HCT116 (cell line): ENCODE measurements at regions not wholly inside any gene's neighbourhood (a gene's known extent, or its start where the extent isn't known, plus 50 kb on each side); places are given as distances from the start of the nearest gene placed in this dataset.

ENCODE experiments used
- ATAC-seq: fragments of 200-7000 bp; cut with Tn5 transposase; 2 replicates; pipeline ENCODE4 v1.9.1; 2020; ENCODE audit warnings: mild to moderate bottlenecking, moderate library complexity
- BruUV-seq: library from RNA; stranded (reverse); fragments of 400-500 nt; replicated peaks from 2 replicates; lab custom pipeline; 2021; lab: Mats Ljungman, UMichigan
- CTCF ChIA-PET: fragments of 300-600 bp; sonication (Branson Sonifier 250); formaldehyde crosslinking; loops from one replicate; lab custom pipeline; 2021; ENCODE audit warnings: antibody characterized with exemption; lab: Charles Lee
- POLR2A ChIA-PET: fragments of 300-600, 350-600 bp; sonication (Branson Sonifier 250); formaldehyde crosslinking; loops from one replicate; lab custom pipeline; 2021; ENCODE audit warnings: antibody characterized with exemption; lab: Charles Lee
- RAD21 ChIA-PET, 2 experiments: fragments of 300-600 bp; sonication (Branson Sonifier 250); formaldehyde crosslinking; loops; one replicate each; lab custom pipeline; 2023; ENCODE audit warnings: low total read pairs in 2 of 2; ENCODE audit not compliant: uncharacterized antibody in 2 of 2, unreplicated experiment in 2 of 2, low non-redundant PET in 1 of 2; lab: Charles Lee
- DNase-seq: peaks from one replicate; pipeline ENCODE4 v3.0.0-alpha.2; 2010; ENCODE audit warnings: low read depth, low spot score
- H2AFZ ChIP-seq: fragments of 200-600 bp; shearing (Covaris generic), sonication (generic); 2 replicates; pipeline ENCODE4 v1.6.1; 2017; ENCODE audit warnings: low read depth, mixed run types, mixed read lengths, antibody characterized with exemption, low read length; ENCODE audit not compliant: poor library complexity, severe bottlenecking
- H3K27ac ChIP-seq: 2 replicates; pipeline ENCODE4 v1.5.1; 2012; ENCODE audit warnings: low read depth, low read length
- H3K27me3 ChIP-seq: fragments of 200-600 bp; sonication (generic); 2 replicates; pipeline ENCODE4 v1.6.1; 2016; ENCODE audit warnings: mixed run types, low read length, mixed read lengths; ENCODE audit not compliant: insufficient read depth
- H3K36me3 ChIP-seq, 2 experiments: fragments of 200-500 bp in 1 of 2; fragments of 200-600 bp in 1 of 2; sonication (Bioruptor generic) in 1 of 2; sonication (generic) in 1 of 2; 2 replicates each; pipeline versions ENCODE4 v1.5.1 to v1.6.1; 2014 to 2016; ENCODE audit warnings: low read length in 2 of 2, inconsistent platforms in 1 of 2, mixed read lengths in 1 of 2, mixed run types in 1 of 2; ENCODE audit not compliant: insufficient read depth in 2 of 2, control insufficient read depth in 1 of 2
- H3K4me1 ChIP-seq, 2 experiments: fragments of 200-600 bp in 1 of 2; sonication (generic) in 1 of 2; 2 replicates each; pipeline versions ENCODE4 v1.5.1 to v1.6.1; 2012 to 2017; ENCODE audit warnings: low read length in 2 of 2, inconsistent platforms in 1 of 2, mild to moderate bottlenecking in 1 of 2, mixed read lengths in 1 of 2, mixed run types in 1 of 2, moderate library complexity in 1 of 2; ENCODE audit not compliant: insufficient read depth in 2 of 2, control insufficient read depth in 1 of 2
- H3K4me2 ChIP-seq: fragments of 200-600 bp; sonication (generic); 2 replicates; pipeline ENCODE4 v1.6.1; 2017; ENCODE audit warnings: mixed run types, low read length, mixed read lengths
- H3K4me3 ChIP-seq, 2 experiments: fragments of 200-600 bp in 1 of 2; sonication (generic) in 1 of 2; replicated peaks in 1 of 2; 2 replicates each; pipeline ENCODE4 v1.5.1; 2011 to 2016; ENCODE audit warnings: low read length in 2 of 2, control low read depth in 1 of 2, low read depth in 1 of 2, mild to moderate bottlenecking in 1 of 2, mixed read lengths in 1 of 2, mixed run types in 1 of 2
- H3K79me2 ChIP-seq: fragments of 200-600 bp; sonication (generic); 2 replicates; pipeline ENCODE4 v1.6.1; 2017; ENCODE audit warnings: mild to moderate bottlenecking, mixed run types, low read length, moderate library complexity, mixed read lengths; ENCODE audit not compliant: insufficient read depth
- H3K9ac ChIP-seq: fragments of 200-600 bp; sonication (generic); 2 replicates; pipeline ENCODE4 v1.6.1; 2016; ENCODE audit warnings: low read length, mixed read lengths
- H3K9me2 ChIP-seq: fragments of 200-600 bp; sonication (generic), shearing (Covaris generic); 2 replicates; pipeline ENCODE4 v1.6.1; 2017; ENCODE audit warnings: mixed run types, mild to moderate bottlenecking, moderate library complexity; ENCODE audit not compliant: insufficient read depth
- H3K9me3 ChIP-seq, 2 experiments: fragments of 200-500 bp in 1 of 2; fragments of 200-600 bp in 1 of 2; sonication (Bioruptor generic) in 1 of 2; sonication (generic) in 1 of 2; 2 replicates each; pipeline ENCODE4 v1.6.1; 2014 to 2017; ENCODE audit warnings: low read length in 2 of 2, mixed read lengths in 2 of 2, inconsistent platforms in 1 of 2, low read depth in 1 of 2, mild to moderate bottlenecking in 1 of 2, mixed run types in 1 of 2, moderate library complexity in 1 of 2; ENCODE audit not compliant: control insufficient read depth in 1 of 2, insufficient read depth in 1 of 2
- H4K20me1 ChIP-seq: fragments of 200-600 bp; sonication (generic), shearing (Covaris generic); 2 replicates; pipeline ENCODE4 v1.6.1; 2017; ENCODE audit warnings: mixed run types, mild to moderate bottlenecking, moderate library complexity; ENCODE audit not compliant: insufficient read depth
- CBX3 ChIP-seq: IDR thresholded peaks from 2 replicates; pipeline ENCODE4 v1.6.1; 2012; ENCODE audit warnings: low read depth
- EGR1 ChIP-seq: IDR thresholded peaks from 2 replicates; pipeline ENCODE4 v1.6.1; 2012; ENCODE audit warnings: low read depth
- EZH2phosphoT487 ChIP-seq: fragments of 200-600 bp; IDR thresholded peaks from 2 replicates; pipeline ENCODE4 v1.6.1; 2018; ENCODE audit warnings: antibody characterized with exemption, borderline replicate concordance
- FOSL1 ChIP-seq: IDR thresholded peaks from 2 replicates; pipeline ENCODE4 v1.6.1; 2012; ENCODE audit warnings: low read depth
- JUND ChIP-seq: IDR thresholded peaks from 2 replicates; pipeline ENCODE4 v1.6.1; 2012
- ZNF274 ChIP-seq: fragments of 200-500 bp; sonication (Bioruptor generic); IDR thresholded peaks from 2 replicates; pipeline ENCODE4 v1.6.1; 2014; ENCODE audit warnings: mild to moderate bottlenecking, low read depth, low read length, inconsistent platforms
- intact Hi-C: fragments of 100-400 bp; cut with micrococcal nuclease; formaldehyde crosslinking; loops from 2 replicates; pipeline ENCODE4 v1.10.0; 2022
- TF ChIP-seq, protein P1 (sequence below), 3 experiments: fragments of 200-600 bp in 1 of 3; sonication (generic) in 1 of 3; IDR thresholded peaks in 2 of 3; conservative IDR thresholded peaks in 1 of 3; 2 replicates each; pipeline ENCODE4 v1.5.1; 2012 to 2017; ENCODE audit warnings: low read depth in 2 of 3, low read length in 2 of 3, antibody characterized with exemption in 1 of 3, borderline replicate concordance in 1 of 3, control low read depth in 1 of 3, mild to moderate bottlenecking in 1 of 3, mixed read lengths in 1 of 3, mixed run types in 1 of 3, moderate library complexity in 1 of 3; ENCODE audit not compliant: insufficient read depth in 1 of 3
- TF ChIP-seq, protein P2 (sequence below): IDR thresholded peaks from 2 replicates; pipeline ENCODE4 v1.6.1; 2012; ENCODE audit warnings: low read depth

- no TSS peak for BruUV-seq
- Histone ChIP-seq H3K27me3 (peaks cover 9% of the 10 kb centered on the region; the same call in 1 of the 2 replicates), H3K36me3 (no peaks in the 10 kb centered on the region), H3K9ac (no peak overlapping the region), H2AFZ (no peak overlapping the region), H3K9me3 (no peaks in the 10 kb centered on the region), H3K79me2 (no peaks in the 10 kb centered on the region), H3K4me2 (no peak overlapping the region), H3K27ac (no peak overlapping the region), H4K20me1 (no peaks in the 10 kb centered on the region), H3K4me3 (no peak overlapping the region), H3K9me2 (no peaks in the 10 kb centered on the region), H3K4me1 (0 out of 4 replicates have a peak, but pooled peaks cover 0 to under 1% of the 10 kb centered on the region in 2 experiments)
- ATAC-seq (no peak), DNase-seq (no peak)
- intact Hi-C loops, result no loop called here
- TF ChIP-seq EGR1 (no peak), FOSL1 (no peak), JUND (no peak), CBX3 (no peak), EZH2phosphoT487 (no peak), ZNF274 (no peak)
- TF ChIP-seq, protein P1, sequence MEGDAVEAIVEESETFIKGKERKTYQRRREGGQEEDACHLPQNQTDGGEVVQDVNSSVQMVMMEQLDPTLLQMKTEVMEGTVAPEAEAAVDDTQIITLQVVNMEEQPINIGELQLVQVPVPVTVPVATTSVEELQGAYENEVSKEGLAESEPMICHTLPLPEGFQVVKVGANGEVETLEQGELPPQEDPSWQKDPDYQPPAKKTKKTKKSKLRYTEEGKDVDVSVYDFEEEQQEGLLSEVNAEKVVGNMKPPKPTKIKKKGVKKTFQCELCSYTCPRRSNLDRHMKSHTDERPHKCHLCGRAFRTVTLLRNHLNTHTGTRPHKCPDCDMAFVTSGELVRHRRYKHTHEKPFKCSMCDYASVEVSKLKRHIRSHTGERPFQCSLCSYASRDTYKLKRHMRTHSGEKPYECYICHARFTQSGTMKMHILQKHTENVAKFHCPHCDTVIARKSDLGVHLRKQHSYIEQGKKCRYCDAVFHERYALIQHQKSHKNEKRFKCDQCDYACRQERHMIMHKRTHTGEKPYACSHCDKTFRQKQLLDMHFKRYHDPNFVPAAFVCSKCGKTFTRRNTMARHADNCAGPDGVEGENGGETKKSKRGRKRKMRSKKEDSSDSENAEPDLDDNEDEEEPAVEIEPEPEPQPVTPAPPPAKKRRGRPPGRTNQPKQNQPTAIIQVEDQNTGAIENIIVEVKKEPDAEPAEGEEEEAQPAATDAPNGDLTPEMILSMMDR (IDR thresholded peaks at IDR 0.05 in 2 of 3, conservative IDR thresholded peaks at IDR 0.05 in 1 of 3; ENCODE audit: borderline replicate concordance in 1 of 3, insufficient read depth in 1 of 3, low read depth in 2 of 3, low read length in 2 of 3), result no peak
- TF ChIP-seq, protein P2, sequence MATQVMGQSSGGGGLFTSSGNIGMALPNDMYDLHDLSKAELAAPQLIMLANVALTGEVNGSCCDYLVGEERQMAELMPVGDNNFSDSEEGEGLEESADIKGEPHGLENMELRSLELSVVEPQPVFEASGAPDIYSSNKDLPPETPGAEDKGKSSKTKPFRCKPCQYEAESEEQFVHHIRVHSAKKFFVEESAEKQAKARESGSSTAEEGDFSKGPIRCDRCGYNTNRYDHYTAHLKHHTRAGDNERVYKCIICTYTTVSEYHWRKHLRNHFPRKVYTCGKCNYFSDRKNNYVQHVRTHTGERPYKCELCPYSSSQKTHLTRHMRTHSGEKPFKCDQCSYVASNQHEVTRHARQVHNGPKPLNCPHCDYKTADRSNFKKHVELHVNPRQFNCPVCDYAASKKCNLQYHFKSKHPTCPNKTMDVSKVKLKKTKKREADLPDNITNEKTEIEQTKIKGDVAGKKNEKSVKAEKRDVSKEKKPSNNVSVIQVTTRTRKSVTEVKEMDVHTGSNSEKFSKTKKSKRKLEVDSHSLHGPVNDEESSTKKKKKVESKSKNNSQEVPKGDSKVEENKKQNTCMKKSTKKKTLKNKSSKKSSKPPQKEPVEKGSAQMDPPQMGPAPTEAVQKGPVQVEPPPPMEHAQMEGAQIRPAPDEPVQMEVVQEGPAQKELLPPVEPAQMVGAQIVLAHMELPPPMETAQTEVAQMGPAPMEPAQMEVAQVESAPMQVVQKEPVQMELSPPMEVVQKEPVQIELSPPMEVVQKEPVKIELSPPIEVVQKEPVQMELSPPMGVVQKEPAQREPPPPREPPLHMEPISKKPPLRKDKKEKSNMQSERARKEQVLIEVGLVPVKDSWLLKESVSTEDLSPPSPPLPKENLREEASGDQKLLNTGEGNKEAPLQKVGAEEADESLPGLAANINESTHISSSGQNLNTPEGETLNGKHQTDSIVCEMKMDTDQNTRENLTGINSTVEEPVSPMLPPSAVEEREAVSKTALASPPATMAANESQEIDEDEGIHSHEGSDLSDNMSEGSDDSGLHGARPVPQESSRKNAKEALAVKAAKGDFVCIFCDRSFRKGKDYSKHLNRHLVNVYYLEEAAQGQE, result no peak
- ChIA-PET CTCF (no interaction called here), POLR2A (no interaction called here), RAD21 (no interaction called here)
Observed at GRCh38 chr9:124108216-124108615, 96.6 kb downstream of the LHX2 start.
